ENCODE measurements at regions not wholly inside any gene's neighbourhood (a gene's known extent, or its start where the extent isn't known, plus 50 kb on each side); places are given as distances from the start of the nearest gene placed in this dataset.

GRCh38 chr12:114827461-114827860 is 143.5 kb upstream of the TBX3 start:
- TF ChIP-seq POLR2A (IDR thresholded peaks at IDR 0.05; ENCODE audit: borderline replicate concordance, extremely low read depth, insufficient read depth, insufficient read length): no peak
- no peak for TF ChIP-seq EZH2 (IDR thresholded peaks at IDR 0.05)
- TF ChIP-seq CTCF (IDR thresholded peaks at IDR 0.05 in 2 of 3, conservative IDR thresholded peaks at IDR 0.05 in 1 of 3; ENCODE audit: borderline replicate concordance in 1 of 3, insufficient read depth in 1 of 3, low read depth in 2 of 3, low read length in 2 of 3): no peak
- no peak for TF ChIP-seq FOSL1 (IDR thresholded peaks at IDR 0.05; ENCODE audit: low read depth)

Measured in HCT116 (cell line).